HG03039 (cell line): ENCODE measurements at regions not wholly inside any gene's neighbourhood (a gene's known extent, or its start where the extent isn't known, plus 50 kb on each side); places are given as distances from the start of the nearest gene placed in this dataset.
"Not testable (repeated sequence)": the region's sequence is repeated elsewhere in the genome, so short reads cannot be mapped to it uniquely, and the experiment has no call there.

Experiments
- ATAC-seq: cut with Tn5 transposase; IDR thresholded peaks from one replicate; pipeline ENCODE4 v1.9.1; 2021; ENCODE audit warnings: mild to moderate bottlenecking, moderate library complexity; ENCODE audit not compliant: unreplicated experiment

GRCh38 chr4:110837896-110838450, 215.1 kb upstream of the PITX2 start:
- ATAC-seq: no peak

- ATAC-seq: no peak
Measured at GRCh38 chr4:110840221-110840654, 217.4 kb upstream of the PITX2 start.

GRCh38 chr4:110848787-110849186, 225.9 kb upstream of the PITX2 start:
- ATAC-seq: no peak

GRCh38 chr4:110849461-110849860, 226.6 kb upstream of the PITX2 start:
- no peak for ATAC-seq

- ATAC-seq: no peak
Measured at GRCh38 chr4:110850461-110851442, 227.9 kb upstream of the PITX2 start.

GRCh38 chr4:110851989-110852388, 229.1 kb upstream of the PITX2 start:
- no peak for ATAC-seq

- ATAC-seq: no peak
Measured at GRCh38 chr4:110852793-110853192, 229.9 kb upstream of the PITX2 start.

GRCh38 chr4:110853242-110853641, 230.4 kb upstream of the PITX2 start:
- ATAC-seq: no peak

GRCh38 chr4:110854021-110854678, 231.3 kb upstream of the PITX2 start:
- ATAC-seq: no peak

- no peak for ATAC-seq
Measured at GRCh38 chr4:110860125-110860524, 237.2 kb upstream of the PITX2 start.

- ATAC-seq: no peak
Measured at GRCh38 chr4:110860901-110861300, 238.0 kb upstream of the PITX2 start.

- ATAC-seq: no peak
Measured at GRCh38 chr4:110865611-110866259, 242.9 kb upstream of the PITX2 start.

- peak; percentile 60 for ATAC-seq
Measured at GRCh38 chr4:110867251-110867960, 244.5 kb upstream of the PITX2 start.

- ATAC-seq: no peak
Measured at GRCh38 chr4:110867981-110868720, 245.3 kb upstream of the PITX2 start.

- no peak for ATAC-seq
Measured at GRCh38 chr4:110869114-110869513, 246.2 kb upstream of the PITX2 start.

GRCh38 chr4:110869862-110870572, 247.1 kb upstream of the PITX2 start:
- ATAC-seq: peak; percentile 79

- ATAC-seq: not testable (repeated sequence)
Measured at GRCh38 chr4:110876214-110876613, 253.3 kb upstream of the PITX2 start.

GRCh38 chr4:110876866-110877265, 254.0 kb upstream of the PITX2 start:
- no peak for ATAC-seq

GRCh38 chr4:110877778-110878370, 255.0 kb upstream of the PITX2 start:
- no peak for ATAC-seq
